ENCODE measurements at regions not wholly inside any gene's neighbourhood (a gene's known extent, or its start where the extent isn't known, plus 50 kb on each side); places are given as distances from the start of the nearest gene placed in this dataset.

DNA sequence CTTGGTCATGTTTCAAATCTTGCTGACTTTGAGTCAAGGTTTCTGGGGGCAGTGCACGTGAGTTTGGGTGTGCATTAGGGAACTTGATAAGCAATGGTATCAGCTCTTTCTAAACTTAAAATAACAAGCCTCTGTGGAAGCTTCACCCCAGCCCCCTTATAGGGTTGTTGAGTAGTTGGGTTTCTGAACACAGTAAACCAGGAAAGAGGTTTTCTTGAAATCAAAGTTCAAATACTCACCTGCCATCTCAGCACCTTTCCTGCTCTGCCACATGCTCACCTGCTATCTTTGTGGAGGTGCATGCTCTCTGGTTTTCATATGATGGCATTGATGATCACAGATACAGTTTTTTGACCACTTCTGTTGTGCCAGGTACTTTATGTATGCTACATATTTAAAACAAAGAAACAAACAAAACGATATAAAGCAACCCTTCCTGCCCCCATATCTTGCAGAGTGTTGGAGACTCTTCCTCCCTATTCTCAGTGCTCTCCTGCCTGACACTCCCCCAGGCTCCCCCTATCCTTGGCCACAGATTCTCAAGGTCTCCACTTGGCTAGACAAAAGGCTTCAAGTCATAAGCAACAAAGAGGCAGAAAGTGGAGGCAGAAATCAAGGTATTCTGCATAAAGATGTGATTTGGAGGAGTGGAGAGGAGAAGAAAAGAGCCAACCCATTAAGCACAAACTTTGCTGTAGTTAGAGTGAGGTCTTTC, 360.6 kb downstream of the CYRIA start:
- H3K27me3 ChIP-seq = no peaks in the 10 kb centered on the region
- intact Hi-C loops (cut with DNase I) = no loop called here
- WGBS, 2 donors = 42% methylated on average over 2 of the region's 2 CpGs
- H3K36me3 ChIP-seq = no peaks in the 10 kb centered on the region
- H3K4me3 ChIP-seq (replicated peaks in 1 of 3) = no peak overlapping the region
- no peaks in the 10 kb centered on the region for H3K9me3 ChIP-seq
- TF ChIP-seq, protein P1, sequence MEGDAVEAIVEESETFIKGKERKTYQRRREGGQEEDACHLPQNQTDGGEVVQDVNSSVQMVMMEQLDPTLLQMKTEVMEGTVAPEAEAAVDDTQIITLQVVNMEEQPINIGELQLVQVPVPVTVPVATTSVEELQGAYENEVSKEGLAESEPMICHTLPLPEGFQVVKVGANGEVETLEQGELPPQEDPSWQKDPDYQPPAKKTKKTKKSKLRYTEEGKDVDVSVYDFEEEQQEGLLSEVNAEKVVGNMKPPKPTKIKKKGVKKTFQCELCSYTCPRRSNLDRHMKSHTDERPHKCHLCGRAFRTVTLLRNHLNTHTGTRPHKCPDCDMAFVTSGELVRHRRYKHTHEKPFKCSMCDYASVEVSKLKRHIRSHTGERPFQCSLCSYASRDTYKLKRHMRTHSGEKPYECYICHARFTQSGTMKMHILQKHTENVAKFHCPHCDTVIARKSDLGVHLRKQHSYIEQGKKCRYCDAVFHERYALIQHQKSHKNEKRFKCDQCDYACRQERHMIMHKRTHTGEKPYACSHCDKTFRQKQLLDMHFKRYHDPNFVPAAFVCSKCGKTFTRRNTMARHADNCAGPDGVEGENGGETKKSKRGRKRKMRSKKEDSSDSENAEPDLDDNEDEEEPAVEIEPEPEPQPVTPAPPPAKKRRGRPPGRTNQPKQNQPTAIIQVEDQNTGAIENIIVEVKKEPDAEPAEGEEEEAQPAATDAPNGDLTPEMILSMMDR (IDR thresholded peaks at IDR 0.05) = no peak
- no peak for TF ChIP-seq POLR2A (IDR thresholded peaks at IDR 0.05)
- no peak for DNase-seq
- no peaks in the 10 kb centered on the region for H3K4me1 ChIP-seq
- H3K27ac ChIP-seq = no peak overlapping the region

DNA sequence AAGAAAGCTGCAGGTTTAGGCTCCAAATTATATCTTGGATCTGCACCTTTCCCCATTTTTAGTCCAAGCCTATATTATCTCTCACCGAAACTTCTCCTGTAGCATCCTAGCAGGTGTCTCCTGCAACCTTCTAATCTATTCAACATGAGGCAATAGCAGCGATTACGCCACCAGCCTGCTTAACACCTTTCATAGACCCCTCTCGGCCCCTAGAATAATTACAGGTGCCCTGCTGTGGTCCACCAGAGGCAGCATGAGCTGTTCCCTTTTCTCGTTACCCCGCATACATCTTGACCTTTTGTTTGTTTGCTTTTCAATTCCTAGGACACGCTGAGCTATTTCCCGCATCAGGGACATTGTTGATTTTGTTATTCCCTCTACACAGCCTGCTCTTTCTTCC, 361.9 kb downstream of the CYRIA start:
- Histone ChIP-seq H3K4me3 (replicated peaks in 1 of 3) (no peak overlapping the region), H3K36me3 (no peaks in the 10 kb centered on the region), H3K9me3 (no peaks in the 10 kb centered on the region), H3K27me3 (no peaks in the 10 kb centered on the region), H3K27ac (no peak overlapping the region), H3K4me1 (no peaks in the 10 kb centered on the region)
- DNase-seq = no peak
- 43 to 44% methylated on average over 8 of the region's 8 CpGs for WGBS, 2 donors
- TF ChIP-seq, protein P1 (IDR thresholded peaks at IDR 0.05) = no peak
- no peak for TF ChIP-seq POLR2A (IDR thresholded peaks at IDR 0.05)
- intact Hi-C loops (cut with DNase I) = no loop called here

DNA sequence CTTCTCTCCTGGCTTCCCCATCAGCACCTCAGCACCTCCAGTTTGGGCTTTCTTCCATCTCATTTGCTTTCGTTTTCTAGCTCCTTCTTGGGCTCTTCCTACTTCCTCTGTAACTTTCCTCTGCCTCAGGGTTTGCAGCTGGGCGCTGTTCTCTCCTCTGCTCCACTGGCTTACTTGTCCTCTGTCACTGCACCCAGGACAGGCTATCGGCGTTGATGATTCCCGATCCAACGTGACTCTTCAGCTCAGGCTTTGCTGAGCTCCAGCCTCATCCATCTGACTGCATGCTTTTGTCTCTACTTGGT, 362.4 kb downstream of the CYRIA start:
- H3K9me3 ChIP-seq = no peaks in the 10 kb centered on the region
- no peak overlapping the region for H3K4me3 ChIP-seq (replicated peaks in 1 of 3)
- no peak for DNase-seq
- intact Hi-C loops (cut with DNase I) = no loop called here
- no peaks in the 10 kb centered on the region for H3K36me3 ChIP-seq
- no peak overlapping the region for H3K27ac ChIP-seq
- no peaks in the 10 kb centered on the region for H3K4me1 ChIP-seq
- TF ChIP-seq POLR2A (IDR thresholded peaks at IDR 0.05) = no peak
- TF ChIP-seq, protein P1 (IDR thresholded peaks at IDR 0.05) = no peak
- H3K27me3 ChIP-seq = no peaks in the 10 kb centered on the region
- 72 to 74% methylated on average over 6 of the region's 6 CpGs for WGBS, 2 donors

DNA sequence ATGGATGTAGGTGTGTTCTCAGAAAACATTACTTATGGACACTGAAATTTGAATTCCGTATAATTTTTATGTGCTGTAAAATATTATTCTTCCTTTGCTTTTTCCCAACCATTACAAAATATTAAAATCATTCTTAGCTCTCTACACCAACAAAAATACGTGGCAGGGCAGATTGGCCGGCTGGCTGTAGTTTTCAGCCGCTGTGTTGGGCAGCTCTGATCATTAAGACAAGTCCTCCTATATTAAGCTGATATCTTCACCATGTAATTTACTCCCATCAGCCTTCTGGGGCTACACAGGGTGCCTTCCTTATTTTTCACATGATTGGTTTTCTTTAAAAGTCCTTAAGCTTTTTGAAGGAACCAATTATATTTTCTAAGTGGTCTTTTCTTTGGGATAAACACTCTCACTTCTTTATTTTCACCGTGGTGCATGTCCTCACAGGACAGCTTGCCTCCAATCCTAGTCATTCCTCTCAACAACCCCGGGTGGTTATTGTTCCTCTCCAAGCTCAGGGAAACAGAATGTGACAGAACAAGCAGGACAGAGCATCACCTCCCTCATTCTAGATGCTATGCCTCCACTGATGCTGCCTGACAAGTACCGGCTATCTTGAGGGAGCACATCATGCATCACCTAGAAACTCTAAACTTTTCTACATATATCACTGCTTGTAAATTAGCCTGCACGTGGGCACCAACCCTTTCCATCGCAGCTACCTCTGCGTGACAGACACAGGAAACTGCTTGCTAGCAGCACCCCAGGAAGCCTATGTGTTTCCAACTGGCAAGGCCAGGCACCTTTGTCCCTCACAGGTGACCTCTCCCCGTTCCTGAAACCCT, 362.3 kb downstream of the MYCN start:
- Histone ChIP-seq H3K4me3 (replicated peaks in 1 of 3) (no peak overlapping the region), H3K27ac (no peak overlapping the region), H3K36me3 (no peaks in the 10 kb centered on the region), H3K4me1 (no peaks in the 10 kb centered on the region), H3K27me3 (no peaks in the 10 kb centered on the region), H3K9me3 (no peaks in the 10 kb centered on the region)
- TF ChIP-seq, protein P1 (IDR thresholded peaks at IDR 0.05) = no peak
- TF ChIP-seq POLR2A (IDR thresholded peaks at IDR 0.05) = no peak
- no peak for DNase-seq
- intact Hi-C loops (cut with DNase I) = no loop called here
- WGBS, 2 donors = 68 to 70% methylated on average over 11 of the region's 11 CpGs

DNA sequence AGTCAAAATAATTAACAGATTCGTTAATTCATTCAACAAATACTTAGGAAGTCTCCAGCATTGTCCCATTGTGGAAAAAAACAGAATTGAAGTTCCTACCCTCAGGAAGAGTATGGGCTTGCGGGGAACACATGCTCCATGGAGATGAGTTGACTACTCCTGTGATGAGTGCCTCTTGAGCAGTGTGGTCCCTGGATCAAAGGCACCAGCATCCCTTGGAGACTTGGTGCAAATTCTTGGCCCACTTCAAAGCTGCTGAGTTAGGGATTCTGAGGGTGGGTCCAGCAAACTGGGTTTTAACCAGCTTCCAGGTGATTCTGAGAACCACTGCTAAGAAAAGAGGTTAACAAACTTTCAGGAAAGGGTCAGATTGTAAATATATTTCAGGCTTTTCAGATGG, 361.6 kb downstream of the MYCN start:
- 85 to 91% methylated on average over 2 of the region's 2 CpGs for WGBS, 2 donors
- no peak for DNase-seq
- intact Hi-C loops (cut with DNase I) = no loop called here

More for the DNA sequence above, 361.6 kb downstream of the MYCN start:
- Histone ChIP-seq H3K9me3 (no peaks in the 10 kb centered on the region), H3K27ac (no peak overlapping the region), H3K36me3 (no peaks in the 10 kb centered on the region), H3K4me3 (replicated peaks in 1 of 3) (no peak overlapping the region), H3K27me3 (no peaks in the 10 kb centered on the region), H3K4me1 (no peaks in the 10 kb centered on the region)
- no peak for TF ChIP-seq POLR2A (IDR thresholded peaks at IDR 0.05)
- TF ChIP-seq, protein P1 (IDR thresholded peaks at IDR 0.05) = no peak

Measured in thyroid gland (tissue), 4 donors.